Fibroblast of lung (primary cell): ENCODE measurements at regions not wholly inside any gene's neighbourhood (a gene's known extent, or its start where the extent isn't known, plus 50 kb on each side); places are given as distances from the start of the nearest gene placed in this dataset.
"Not testable (repeated sequence)": the region's sequence is repeated elsewhere in the genome, so short reads cannot be mapped to it uniquely, and the experiment has no call there.

Experiments used
- DNase-seq, 2 donors: peaks; one replicate each; pipeline versions ENCODE4 v3.0.0 to v3.0.0-alpha.2; 2010; ENCODE audit warnings: low read depth in 2 of 2
- H2AFZ ChIP-seq: 2 replicates; pipeline ENCODE4 v1.5.1; 2012; ENCODE audit warnings: low read length, control low read depth, inconsistent platforms
- H3K27ac ChIP-seq: 2 replicates; pipeline ENCODE4 v1.5.1; 2011; ENCODE audit warnings: low read length, control low read depth; ENCODE audit not compliant: insufficient read depth
- H3K27me3 ChIP-seq: 2 replicates; pipeline ENCODE4 v1.5.1; 2011; ENCODE audit warnings: mild to moderate bottlenecking, low read length; ENCODE audit not compliant: control insufficient read depth, insufficient read depth
- H3K36me3 ChIP-seq: 2 replicates; pipeline ENCODE4 v1.5.1; 2011; ENCODE audit warnings: low read length; ENCODE audit not compliant: control insufficient read depth, insufficient read depth
- H3K4me1 ChIP-seq: 2 replicates; pipeline ENCODE4 v1.5.1; 2011; ENCODE audit warnings: low read length; ENCODE audit not compliant: control insufficient read depth, insufficient read depth; ENCODE audit errors: extremely low read depth
- H3K4me2 ChIP-seq: 2 replicates; pipeline ENCODE4 v1.5.1; 2011; ENCODE audit warnings: low read length, control low read depth; ENCODE audit not compliant: insufficient read depth; ENCODE audit errors: extremely low read depth
- H3K4me3 ChIP-seq, 4 experiments: fragments of 200-600 bp in 1 of 4; sonication (generic) in 1 of 4; replicated peaks in 1 of 4; 2 replicates each; pipeline ENCODE4 v1.5.1; 2011 to 2016; ENCODE audit warnings: low read length in 4 of 4, low read depth in 3 of 4, mild to moderate bottlenecking in 3 of 4, control low read depth in 2 of 4, inconsistent platforms in 1 of 4, mixed read lengths in 1 of 4; ENCODE audit not compliant: insufficient read depth in 1 of 4; ENCODE audit errors: control extremely low read depth in 1 of 4
- H3K79me2 ChIP-seq: 2 replicates; pipeline ENCODE4 v1.5.1; 2012; ENCODE audit warnings: mild to moderate bottlenecking, low read length, inconsistent platforms; ENCODE audit not compliant: control insufficient read depth, insufficient read depth
- H3K9ac ChIP-seq: 2 replicates; pipeline ENCODE4 v1.5.1; 2011; ENCODE audit warnings: mild to moderate bottlenecking, low read length, control low read depth; ENCODE audit not compliant: insufficient read depth
- H3K9me3 ChIP-seq: 2 replicates; pipeline ENCODE4 v1.5.1; 2012; ENCODE audit warnings: low read depth, low read length; ENCODE audit not compliant: control insufficient read depth, insufficient read depth
- H4K20me1 ChIP-seq: 2 replicates; pipeline ENCODE4 v1.5.1; 2011; ENCODE audit warnings: low read length; ENCODE audit not compliant: control insufficient read depth, insufficient read depth; ENCODE audit errors: extremely low read depth
- EZH2 ChIP-seq: IDR thresholded peaks from 2 replicates; pipeline ENCODE4 v1.5.1; 2012; ENCODE audit warnings: low read length, control low read depth, mild to moderate bottlenecking; ENCODE audit errors: missing control alignments
- TF ChIP-seq, protein P1 (sequence below), 2 donors: IDR thresholded peaks in 1 of 2; conservative IDR thresholded peaks in 1 of 2; 1 replicate in 1 of 2; 2 replicates in 1 of 2; pipeline ENCODE4 v1.5.1; 2011 to 2012; ENCODE audit warnings: low read length in 2 of 2, control low read depth in 1 of 2, inconsistent platforms in 1 of 2, low read depth in 1 of 2, mild to moderate bottlenecking in 1 of 2

DNA sequence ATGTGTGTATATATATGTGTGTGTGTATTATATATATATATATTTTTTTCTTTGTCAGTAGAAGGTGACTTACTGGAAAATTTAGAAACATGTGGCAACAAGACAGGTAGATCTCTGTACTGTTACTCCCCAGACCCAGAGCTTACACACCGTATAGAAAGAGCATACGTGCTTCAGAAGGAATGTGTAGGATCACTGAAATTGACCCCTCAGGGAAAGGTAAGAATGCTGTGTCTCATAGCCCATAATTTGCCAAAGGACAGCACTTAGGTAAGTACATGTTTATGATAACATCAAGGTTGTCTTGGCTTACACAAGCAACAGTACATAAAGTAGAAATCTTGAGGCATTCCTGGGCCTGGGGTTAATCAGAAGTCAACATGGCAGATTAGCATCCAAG, 54.2 kb upstream of the PDE3B start:
- no peak for DNase-seq
- H3K4me1 ChIP-seq, result no peaks in the 10 kb centered on the region
- H3K9ac ChIP-seq, result no peak overlapping the region
- no peaks in the 10 kb centered on the region for H3K9me3 ChIP-seq
- H3K4me3 ChIP-seq, result no peak overlapping the region
- no peaks in the 10 kb centered on the region for H4K20me1 ChIP-seq
- no peak overlapping the region for H3K4me2 ChIP-seq
- H3K27me3 ChIP-seq, result no peaks in the 10 kb centered on the region
- no peak overlapping the region for H2AFZ ChIP-seq
- no peaks in the 10 kb centered on the region for H3K36me3 ChIP-seq
- no peak overlapping the region for H3K27ac ChIP-seq
- no peak for TF ChIP-seq EZH2
- H3K79me2 ChIP-seq, result no peaks in the 10 kb centered on the region

DNA sequence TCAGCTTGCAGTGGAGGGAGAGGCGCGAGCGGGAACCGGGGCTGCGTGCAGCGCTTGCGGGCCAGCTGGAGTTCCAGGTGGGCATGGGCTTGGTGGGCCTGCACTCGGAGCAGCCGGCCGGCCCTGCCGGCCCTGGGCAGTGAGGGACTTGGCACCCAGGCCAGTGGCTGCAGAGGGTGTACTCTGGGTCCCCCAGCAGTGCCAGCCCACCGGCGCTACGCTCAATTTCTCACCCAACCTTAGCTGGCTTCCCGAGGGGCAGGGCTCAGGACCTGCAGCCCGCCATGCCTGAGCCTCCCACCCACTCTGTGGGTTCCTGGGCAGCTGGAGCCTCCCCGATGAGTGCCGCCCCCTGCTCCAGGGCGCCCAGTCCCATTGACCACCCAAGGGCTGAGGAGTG, 52.6 kb upstream of the PDE3B start:
- not testable (repeated sequence) for H3K79me2 ChIP-seq, H3K4me1 ChIP-seq, DNase-seq, H4K20me1 ChIP-seq, H3K27ac ChIP-seq, H2AFZ ChIP-seq, H3K9ac ChIP-seq, H3K4me2 ChIP-seq, H3K36me3 ChIP-seq, H3K9me3 ChIP-seq, H3K27me3 ChIP-seq, H3K4me3 ChIP-seq

DNA sequence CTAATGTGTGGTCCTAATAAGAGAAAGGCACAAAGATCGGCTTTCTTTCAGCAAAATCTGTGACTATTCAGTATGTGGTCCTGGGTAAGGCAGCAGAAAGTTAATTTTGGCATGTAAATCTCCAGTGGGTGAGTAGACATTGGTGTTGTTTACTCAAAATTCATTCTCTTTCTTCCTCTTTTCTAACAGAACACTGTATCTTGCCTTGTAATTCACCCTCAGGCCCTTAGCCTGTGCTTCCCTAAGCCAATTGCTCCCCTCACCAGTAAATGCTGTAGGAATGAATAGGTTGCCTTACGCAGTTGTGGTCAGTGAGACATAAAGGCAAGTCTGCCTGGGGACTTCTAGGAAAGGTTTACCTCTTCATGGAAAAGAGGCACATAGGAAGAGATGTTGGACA, 49.9 kb upstream of the PDE3B start:
- H3K27me3 ChIP-seq, result no peaks in the 10 kb centered on the region
- no peaks in the 10 kb centered on the region for H3K4me1 ChIP-seq
- DNase-seq, result no peak
- no peak overlapping the region for H2AFZ ChIP-seq
- H4K20me1 ChIP-seq, result no peaks in the 10 kb centered on the region
- H3K79me2 ChIP-seq, result no peaks in the 10 kb centered on the region
- H3K9ac ChIP-seq, result no peak overlapping the region
- no peaks in the 10 kb centered on the region for H3K36me3 ChIP-seq
- H3K4me3 ChIP-seq, result no peak overlapping the region
- no peak overlapping the region for H3K4me2 ChIP-seq
- H3K9me3 ChIP-seq, result no peaks in the 10 kb centered on the region
- no peak overlapping the region for H3K27ac ChIP-seq
- no peak for TF ChIP-seq EZH2
- TF ChIP-seq, protein P1, sequence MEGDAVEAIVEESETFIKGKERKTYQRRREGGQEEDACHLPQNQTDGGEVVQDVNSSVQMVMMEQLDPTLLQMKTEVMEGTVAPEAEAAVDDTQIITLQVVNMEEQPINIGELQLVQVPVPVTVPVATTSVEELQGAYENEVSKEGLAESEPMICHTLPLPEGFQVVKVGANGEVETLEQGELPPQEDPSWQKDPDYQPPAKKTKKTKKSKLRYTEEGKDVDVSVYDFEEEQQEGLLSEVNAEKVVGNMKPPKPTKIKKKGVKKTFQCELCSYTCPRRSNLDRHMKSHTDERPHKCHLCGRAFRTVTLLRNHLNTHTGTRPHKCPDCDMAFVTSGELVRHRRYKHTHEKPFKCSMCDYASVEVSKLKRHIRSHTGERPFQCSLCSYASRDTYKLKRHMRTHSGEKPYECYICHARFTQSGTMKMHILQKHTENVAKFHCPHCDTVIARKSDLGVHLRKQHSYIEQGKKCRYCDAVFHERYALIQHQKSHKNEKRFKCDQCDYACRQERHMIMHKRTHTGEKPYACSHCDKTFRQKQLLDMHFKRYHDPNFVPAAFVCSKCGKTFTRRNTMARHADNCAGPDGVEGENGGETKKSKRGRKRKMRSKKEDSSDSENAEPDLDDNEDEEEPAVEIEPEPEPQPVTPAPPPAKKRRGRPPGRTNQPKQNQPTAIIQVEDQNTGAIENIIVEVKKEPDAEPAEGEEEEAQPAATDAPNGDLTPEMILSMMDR (conservative IDR thresholded peaks at IDR 0.05 in 1 of 2, IDR thresholded peaks at IDR 0.05 in 1 of 2; ENCODE audit: low read depth in 1 of 2, low read length in 2 of 2), result no peak
